H9 (cell line): ENCODE measurements at regions not wholly inside any gene's neighbourhood (a gene's known extent, or its start where the extent isn't known, plus 50 kb on each side); places are given as distances from the start of the nearest gene placed in this dataset.

Experiments used
- DNase-seq: peaks from one replicate; pipeline ENCODE4 v3.0.0-alpha.2; 2017
- H2AFZ ChIP-seq: one replicate; pipeline ENCODE4 v1.6.1; 2013; ENCODE audit warnings: mild to moderate bottlenecking, low read length, control low read depth, moderate library complexity
- H2AK5ac ChIP-seq: 2 replicates; pipeline ENCODE4 v1.6.1; 2013; ENCODE audit warnings: low read length, control low read depth, mixed read lengths; ENCODE audit not compliant: insufficient read length
- H2BK120ac ChIP-seq: one replicate; pipeline ENCODE4 v1.6.1; 2013; ENCODE audit warnings: low read depth, mild to moderate bottlenecking, low read length, control low read depth, inconsistent platforms; ENCODE audit not compliant: poor library complexity, severe bottlenecking
- H2BK12ac ChIP-seq: 2 replicates; pipeline ENCODE4 v1.6.1; 2013; ENCODE audit warnings: low read length, control low read depth, mixed read lengths, low read depth; ENCODE audit not compliant: insufficient read length
- H2BK15ac ChIP-seq: 2 replicates; pipeline ENCODE4 v1.6.1; 2013; ENCODE audit warnings: low read depth, low read length, control low read depth
- H2BK20ac ChIP-seq: one replicate; pipeline ENCODE4 v1.6.1; 2013; ENCODE audit warnings: low read depth, mild to moderate bottlenecking, low read length, control low read depth, inconsistent platforms; ENCODE audit not compliant: poor library complexity, severe bottlenecking
- H2BK5ac ChIP-seq: 2 replicates; pipeline ENCODE4 v1.6.1; 2013; ENCODE audit warnings: low read length, control low read depth, mixed read lengths; ENCODE audit not compliant: insufficient read length
- H3K14ac ChIP-seq: 2 replicates; pipeline ENCODE4 v1.6.1; 2013; ENCODE audit warnings: low read length, control low read depth; ENCODE audit not compliant: insufficient read depth
- H3K18ac ChIP-seq: 2 replicates; pipeline ENCODE4 v1.6.1; 2013; ENCODE audit warnings: low read depth, mild to moderate bottlenecking, mixed read lengths, low read length, control low read depth; ENCODE audit not compliant: insufficient read length
- H3K23ac ChIP-seq: 2 replicates; pipeline ENCODE4 v1.6.1; 2013; ENCODE audit warnings: low read length, control low read depth, mixed read lengths, low read depth; ENCODE audit not compliant: insufficient read length
- H3K23me2 ChIP-seq: 2 replicates; pipeline ENCODE4 v1.6.1; 2013; ENCODE audit warnings: low read depth, mild to moderate bottlenecking, mixed read lengths, low read length, control low read depth; ENCODE audit not compliant: insufficient read length, poor library complexity, severe bottlenecking
- H3K27ac ChIP-seq: 2 replicates; pipeline ENCODE4 v1.5.1; 2013; ENCODE audit warnings: low read length, control low read depth, mixed read lengths, low read depth; ENCODE audit not compliant: insufficient read length
- H3K27me3 ChIP-seq: 2 replicates; pipeline ENCODE4 v1.6.1; 2013; ENCODE audit warnings: low read length, control low read depth, inconsistent platforms; ENCODE audit not compliant: insufficient read depth
- H3K4ac ChIP-seq: 2 replicates; pipeline ENCODE4 v1.6.1; 2013; ENCODE audit warnings: low read depth, mild to moderate bottlenecking, control low read depth, inconsistent platforms, low read length, moderate library complexity
- H3K4me1 ChIP-seq: 2 replicates; pipeline ENCODE4 v1.6.1; 2013; ENCODE audit warnings: low read length, control low read depth, inconsistent platforms; ENCODE audit not compliant: insufficient read depth
- H3K4me2 ChIP-seq: 2 replicates; pipeline ENCODE4 v1.6.1; 2013; ENCODE audit warnings: low read length, control low read depth, mixed read lengths; ENCODE audit not compliant: insufficient read length, insufficient read depth
- H3K56ac ChIP-seq: 2 replicates; pipeline ENCODE4 v1.6.1; 2013; ENCODE audit warnings: low read depth, mild to moderate bottlenecking, mixed read lengths, low read length, control low read depth; ENCODE audit not compliant: insufficient read length
- H3K79me1 ChIP-seq: 2 replicates; pipeline ENCODE4 v1.6.1; 2013; ENCODE audit warnings: low read depth, mild to moderate bottlenecking, moderate library complexity, low read length, control low read depth, inconsistent platforms; ENCODE audit not compliant: insufficient read depth, poor library complexity, severe bottlenecking
- H3K79me2 ChIP-seq: 2 replicates; pipeline ENCODE4 v1.6.1; 2013; ENCODE audit warnings: low read length, control low read depth, inconsistent platforms; ENCODE audit not compliant: insufficient read depth
- H3K9ac ChIP-seq: 2 replicates; pipeline ENCODE4 v1.6.1; 2013; ENCODE audit warnings: low read length, control low read depth, mixed read lengths; ENCODE audit not compliant: insufficient read length; ENCODE audit errors: extremely low read depth
- H3K9me3 ChIP-seq: one replicate; pipeline ENCODE4 v1.6.1; 2013; ENCODE audit warnings: low read depth, low read length, inconsistent platforms; ENCODE audit not compliant: control insufficient read depth
- H3T11ph ChIP-seq: one replicate; pipeline ENCODE4 v1.6.1; 2013; ENCODE audit warnings: mild to moderate bottlenecking, low read length, control low read depth, inconsistent platforms
- H4K20me1 ChIP-seq: one replicate; pipeline ENCODE4 v1.6.1; 2013; ENCODE audit not compliant: control insufficient read depth, insufficient read length, insufficient read depth
- H4K5ac ChIP-seq: 2 replicates; pipeline ENCODE4 v1.6.1; 2013; ENCODE audit warnings: low read depth, mild to moderate bottlenecking, mixed read lengths, low read length, control low read depth; ENCODE audit not compliant: insufficient read length
- H4K8ac ChIP-seq: replicated peaks from 2 replicates; pipeline ENCODE4 v1.6.1; 2013; ENCODE audit warnings: low read length, control low read depth, mixed read lengths, low read depth; ENCODE audit not compliant: insufficient read length
- H4K91ac ChIP-seq: 2 replicates; pipeline ENCODE4 v1.6.1; 2013; ENCODE audit warnings: low read depth, mild to moderate bottlenecking, moderate library complexity, mixed read lengths, low read length, control low read depth; ENCODE audit not compliant: insufficient read length
- H3K27ac Mint-ChIP-seq, 3 experiments: 2 replicates in 2 of 3; 3 replicates in 1 of 3; pipeline ENCODE4 v1.8.0; 2020 to 2021; ENCODE audit warnings: mixed read lengths in 3 of 3, mild to moderate bottlenecking in 1 of 3, moderate library complexity in 1 of 3
- H3K27me3 Mint-ChIP-seq: 2 replicates; pipeline ENCODE4 v1.8.0; 2021; ENCODE audit warnings: low read depth, mild to moderate bottlenecking, moderate library complexity, mixed read lengths
- H3K36me3 Mint-ChIP-seq, 3 experiments: 2 replicates in 2 of 3; 3 replicates in 1 of 3; pipeline ENCODE4 v1.8.0; 2020 to 2021; ENCODE audit warnings: low read depth in 3 of 3, mixed read lengths in 3 of 3; ENCODE audit not compliant: insufficient read depth in 1 of 3
- H3K4me1 Mint-ChIP-seq, 2 experiments: 2 replicates each; pipeline ENCODE4 v1.8.0; 2020; ENCODE audit warnings: mixed read lengths in 2 of 2
- H3K4me3 Mint-ChIP-seq, 2 experiments: 2 replicates in 1 of 2; 3 replicates in 1 of 2; pipeline ENCODE4 v1.8.0; 2020 to 2021; ENCODE audit warnings: mild to moderate bottlenecking in 2 of 2, mixed read lengths in 2 of 2, moderate library complexity in 1 of 2
- H3K9me3 Mint-ChIP-seq, 2 experiments: 2 replicates in 1 of 2; 3 replicates in 1 of 2; pipeline ENCODE4 v1.8.0; 2020; ENCODE audit warnings: mild to moderate bottlenecking in 2 of 2, mixed read lengths in 2 of 2, moderate library complexity in 1 of 2
- WGBS: extraction: QIAGEN DNeasy Blood & Tissue Kit; methylation state at CpG from one replicate; pipeline ENCODE4 v1.1.7; 2013; ENCODE audit warnings: missing lambda C conversion rate, low lambda C conversion rate, mixed read lengths; ENCODE audit not compliant: insufficient read length; ENCODE audit errors: extremely low coverage; 5-methylcytosine and 5-hydroxymethylcytosine counted together
- TF ChIP-seq, protein P1 (sequence below): fragments of 200-600 bp; sonication (generic); conservative IDR thresholded peaks from 3 replicates; pipeline ENCODE4 v1.8.0; 2021; ENCODE audit warnings: antibody characterized with exemption, mild to moderate bottlenecking

DNA sequence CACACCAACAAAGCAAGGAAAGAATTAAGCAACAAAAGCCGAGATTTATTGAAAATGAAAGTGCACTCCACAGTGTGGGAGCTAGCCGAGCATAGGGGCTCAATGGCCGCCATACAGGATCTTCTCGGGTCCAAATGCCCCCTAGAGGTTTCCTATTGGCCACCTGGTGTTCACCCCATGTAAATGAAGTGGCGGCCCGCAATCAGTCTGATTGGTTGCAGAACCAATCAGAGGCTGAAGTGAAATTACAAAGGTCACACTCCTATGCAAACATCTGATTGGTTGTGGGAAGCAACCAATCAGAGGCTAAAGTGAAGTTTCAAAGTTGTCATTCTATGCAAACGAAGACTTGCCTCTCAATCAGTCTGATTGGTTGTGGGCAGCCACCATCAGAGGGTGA, 61.8 kb upstream of the SLC35B4 start:
- no peak overlapping the region for H2BK120ac ChIP-seq
- H3K4me3 Mint-ChIP-seq: no peak overlapping the region
- DNase-seq: no peak
- no peaks in the 10 kb centered on the region for H3K79me1 ChIP-seq
- H2BK5ac ChIP-seq: no peak overlapping the region
- no peak overlapping the region for H3K9ac ChIP-seq
- H3K36me3 Mint-ChIP-seq: no peaks in the 10 kb centered on the region; a peak in 1 of 7 replicates
- peaks cover 0 to 6% of the 10 kb centered on the region in 2 experiments; a peak in 2 of 5 replicates for H3K9me3 Mint-ChIP-seq
- no peak overlapping the region for H3K27ac ChIP-seq
- H3K56ac ChIP-seq: no peak overlapping the region
- H3K27me3 ChIP-seq: no peaks in the 10 kb centered on the region
- WGBS: no CpG with 5 or more reads among the region's 7 CpGs
- H4K20me1 ChIP-seq: no peaks in the 10 kb centered on the region
- H3K23me2 ChIP-seq: no peaks in the 10 kb centered on the region
- no peaks in the 10 kb centered on the region for H3K4me1 ChIP-seq
- no peak overlapping the region for H3K4ac ChIP-seq
- H4K5ac ChIP-seq: no peak overlapping the region
- no peak overlapping the region for H2AK5ac ChIP-seq
- H2BK12ac ChIP-seq: no peak overlapping the region
- H4K8ac ChIP-seq: no peak overlapping the region
- no peak overlapping the region for H3K27ac Mint-ChIP-seq
- no peak overlapping the region for H3K18ac ChIP-seq
- no peak overlapping the region for H3K14ac ChIP-seq
- TF ChIP-seq, protein P1, sequence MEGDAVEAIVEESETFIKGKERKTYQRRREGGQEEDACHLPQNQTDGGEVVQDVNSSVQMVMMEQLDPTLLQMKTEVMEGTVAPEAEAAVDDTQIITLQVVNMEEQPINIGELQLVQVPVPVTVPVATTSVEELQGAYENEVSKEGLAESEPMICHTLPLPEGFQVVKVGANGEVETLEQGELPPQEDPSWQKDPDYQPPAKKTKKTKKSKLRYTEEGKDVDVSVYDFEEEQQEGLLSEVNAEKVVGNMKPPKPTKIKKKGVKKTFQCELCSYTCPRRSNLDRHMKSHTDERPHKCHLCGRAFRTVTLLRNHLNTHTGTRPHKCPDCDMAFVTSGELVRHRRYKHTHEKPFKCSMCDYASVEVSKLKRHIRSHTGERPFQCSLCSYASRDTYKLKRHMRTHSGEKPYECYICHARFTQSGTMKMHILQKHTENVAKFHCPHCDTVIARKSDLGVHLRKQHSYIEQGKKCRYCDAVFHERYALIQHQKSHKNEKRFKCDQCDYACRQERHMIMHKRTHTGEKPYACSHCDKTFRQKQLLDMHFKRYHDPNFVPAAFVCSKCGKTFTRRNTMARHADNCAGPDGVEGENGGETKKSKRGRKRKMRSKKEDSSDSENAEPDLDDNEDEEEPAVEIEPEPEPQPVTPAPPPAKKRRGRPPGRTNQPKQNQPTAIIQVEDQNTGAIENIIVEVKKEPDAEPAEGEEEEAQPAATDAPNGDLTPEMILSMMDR: no peak
- no peak overlapping the region for H2BK15ac ChIP-seq
- H4K91ac ChIP-seq: no peak overlapping the region
- H3K4me2 ChIP-seq: no peak overlapping the region
- H2BK20ac ChIP-seq: no peak overlapping the region
- H3K27me3 Mint-ChIP-seq: peaks cover 10% of the 10 kb centered on the region
- H2AFZ ChIP-seq: no peak overlapping the region
- H3K23ac ChIP-seq: no peak overlapping the region
- no peaks in the 10 kb centered on the region for H3K79me2 ChIP-seq
- no peak overlapping the region for H3T11ph ChIP-seq
- H3K9me3 ChIP-seq: no peaks in the 10 kb centered on the region
- H3K4me1 Mint-ChIP-seq: no peaks in the 10 kb centered on the region; a peak in 1 of 4 replicates
